GM12864 (cell line): ENCODE measurements at regions not wholly inside any gene's neighbourhood (a gene's known extent, or its start where the extent isn't known, plus 50 kb on each side); places are given as distances from the start of the nearest gene placed in this dataset.

Experiments
- DNase-seq: peaks from one replicate; pipeline ENCODE4 v3.0.0-alpha.2; 2011; ENCODE audit warnings: low read depth
- H3K4me3 ChIP-seq: 2 replicates; pipeline ENCODE4 v1.5.1; 2011; ENCODE audit warnings: mild to moderate bottlenecking, low read depth, low read length, control low read depth
- TF ChIP-seq, protein P1 (sequence below): IDR thresholded peaks from 2 replicates; pipeline ENCODE4 v1.5.1; 2011; ENCODE audit warnings: low read depth, mild to moderate bottlenecking, moderate library complexity, low read length, control low read depth, inconsistent platforms; ENCODE audit errors: missing control alignments

DNA sequence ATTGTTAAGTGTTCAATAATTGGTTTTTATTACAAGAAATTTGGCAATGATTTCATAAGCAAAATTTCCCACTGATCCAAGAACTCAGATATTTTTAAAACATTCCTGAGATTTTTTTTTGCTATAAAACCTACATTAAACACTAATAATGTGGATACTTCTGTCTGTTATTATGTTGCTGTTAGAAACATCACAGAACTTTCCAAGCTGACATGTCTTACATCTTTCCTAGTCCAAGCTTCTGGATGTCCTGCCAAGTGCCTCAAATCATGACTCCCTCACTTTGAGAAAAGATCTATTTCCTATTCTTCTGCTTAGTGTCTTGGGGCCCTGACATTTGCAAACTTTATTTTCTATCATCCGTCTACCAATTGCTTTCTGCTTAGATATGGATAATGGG lies 110.8 kb downstream of the RFPL4B start:
- TF ChIP-seq, protein P1, sequence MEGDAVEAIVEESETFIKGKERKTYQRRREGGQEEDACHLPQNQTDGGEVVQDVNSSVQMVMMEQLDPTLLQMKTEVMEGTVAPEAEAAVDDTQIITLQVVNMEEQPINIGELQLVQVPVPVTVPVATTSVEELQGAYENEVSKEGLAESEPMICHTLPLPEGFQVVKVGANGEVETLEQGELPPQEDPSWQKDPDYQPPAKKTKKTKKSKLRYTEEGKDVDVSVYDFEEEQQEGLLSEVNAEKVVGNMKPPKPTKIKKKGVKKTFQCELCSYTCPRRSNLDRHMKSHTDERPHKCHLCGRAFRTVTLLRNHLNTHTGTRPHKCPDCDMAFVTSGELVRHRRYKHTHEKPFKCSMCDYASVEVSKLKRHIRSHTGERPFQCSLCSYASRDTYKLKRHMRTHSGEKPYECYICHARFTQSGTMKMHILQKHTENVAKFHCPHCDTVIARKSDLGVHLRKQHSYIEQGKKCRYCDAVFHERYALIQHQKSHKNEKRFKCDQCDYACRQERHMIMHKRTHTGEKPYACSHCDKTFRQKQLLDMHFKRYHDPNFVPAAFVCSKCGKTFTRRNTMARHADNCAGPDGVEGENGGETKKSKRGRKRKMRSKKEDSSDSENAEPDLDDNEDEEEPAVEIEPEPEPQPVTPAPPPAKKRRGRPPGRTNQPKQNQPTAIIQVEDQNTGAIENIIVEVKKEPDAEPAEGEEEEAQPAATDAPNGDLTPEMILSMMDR = no peak
- no peak overlapping the region for H3K4me3 ChIP-seq
- no peak for DNase-seq

DNA sequence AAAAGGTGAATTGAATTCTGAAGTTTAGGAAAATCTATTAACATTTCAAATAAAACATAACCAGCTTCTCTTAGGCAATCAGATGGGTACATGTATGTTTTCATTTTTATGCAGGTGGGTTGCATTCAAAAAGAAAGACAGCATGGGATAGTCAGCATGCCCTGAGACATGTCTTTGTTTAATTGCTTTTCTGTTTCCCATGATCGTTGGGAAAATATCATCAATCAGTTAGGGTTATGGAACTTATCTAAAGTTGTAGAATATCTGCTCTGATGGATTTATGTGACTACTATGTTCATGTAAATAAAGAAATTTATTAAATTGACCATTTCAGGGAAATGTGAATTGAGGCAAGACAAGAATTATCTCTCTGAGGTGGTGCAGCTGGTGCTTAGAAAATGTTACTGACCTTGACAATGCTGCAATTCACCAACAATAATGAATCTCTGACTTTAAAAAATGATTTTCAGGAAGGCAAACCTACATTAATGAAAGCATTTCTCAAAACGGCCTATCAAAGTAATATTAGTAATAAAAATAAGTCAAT lies 112.7 kb downstream of the RFPL4B start:
- TF ChIP-seq, protein P1 = no peak
- no peak overlapping the region for H3K4me3 ChIP-seq
- DNase-seq = no peak

GRCh38 chr6:112464901-112465665 lies 118.0 kb downstream of the RFPL4B start:
- H3K4me3 ChIP-seq = no peak overlapping the region
- TF ChIP-seq, protein P1 = no peak
- DNase-seq = no peak

- DNase-seq = no peak
- H3K4me3 ChIP-seq = no peak overlapping the region
Measured at GRCh38 chr6:112466373-112467151, 119.4 kb downstream of the RFPL4B start.

GRCh38 chr6:112468359-112468758 lies 121.2 kb downstream of the RFPL4B start:
- TF ChIP-seq, protein P1 = no peak
- DNase-seq = no peak
- H3K4me3 ChIP-seq = no peak overlapping the region

More at GRCh38 chr6:112466373-112467151, 119.4 kb downstream of the RFPL4B start:
- TF ChIP-seq, protein P1 = no peak

- no peak for DNase-seq
- H3K4me3 ChIP-seq = no peak overlapping the region
Measured at GRCh38 chr6:112469306-112469705, 122.2 kb downstream of the RFPL4B start.

More at GRCh38 chr6:112469306-112469705, 122.2 kb downstream of the RFPL4B start:
- TF ChIP-seq, protein P1 = no peak
